Activated T-helper 17 cell treated with anti-CD3 and anti-CD28 coated beads, Interleukin-2, amount 50 U/mL, for 72 hours (primary cell): ENCODE measurements at regions not wholly inside any gene's neighbourhood (a gene's known extent, or its start where the extent isn't known, plus 50 kb on each side); places are given as distances from the start of the nearest gene placed in this dataset.

Experiments used
- ATAC-seq: fragments of 150-1000 bp; cut with Tn5 transposase; replicated peaks from 2 replicates; pipeline ENCODE4 v1.10.0; 2021; ENCODE audit warnings: mild to moderate bottlenecking, moderate library complexity
- H3K27ac Mint-ChIP-seq: one replicate; pipeline ENCODE4 v1.8.0; 2022; ENCODE audit warnings: mixed read lengths
- H3K27me3 Mint-ChIP-seq: one replicate; pipeline ENCODE4 v1.8.0; 2022; ENCODE audit warnings: mixed read lengths
- H3K36me3 Mint-ChIP-seq: one replicate; pipeline ENCODE4 v1.8.0; 2022; ENCODE audit warnings: low read depth, mild to moderate bottlenecking, mixed read lengths
- H3K4me1 Mint-ChIP-seq: one replicate; pipeline ENCODE4 v1.8.0; 2022; ENCODE audit warnings: mixed read lengths
- H3K4me3 Mint-ChIP-seq: one replicate; pipeline ENCODE4 v1.8.0; 2022; ENCODE audit warnings: mild to moderate bottlenecking, mixed read lengths
- H3K9me3 Mint-ChIP-seq: one replicate; pipeline ENCODE4 v1.8.0; 2022; ENCODE audit warnings: mixed read lengths

GRCh38 chr1:185498207-185498606 lies 181.2 kb upstream of the IVNS1ABP start:
- no peaks in the 10 kb centered on the region for H3K27me3 Mint-ChIP-seq
- H3K36me3 Mint-ChIP-seq: no peaks in the 10 kb centered on the region
- no peak for ATAC-seq
- no peak overlapping the region for H3K4me3 Mint-ChIP-seq
- H3K27ac Mint-ChIP-seq: no peak overlapping the region
- H3K9me3 Mint-ChIP-seq: no peaks in the 10 kb centered on the region
- H3K4me1 Mint-ChIP-seq: peaks cover 16% of the 10 kb centered on the region

GRCh38 chr1:185497177-185497576 lies 180.1 kb upstream of the IVNS1ABP start:
- H3K4me3 Mint-ChIP-seq: no peak overlapping the region
- H3K9me3 Mint-ChIP-seq: no peaks in the 10 kb centered on the region
- ATAC-seq: no peak
- no peaks in the 10 kb centered on the region for H3K36me3 Mint-ChIP-seq
- peaks cover 16% of the 10 kb centered on the region for H3K4me1 Mint-ChIP-seq
- H3K27ac Mint-ChIP-seq: no peak overlapping the region
- H3K27me3 Mint-ChIP-seq: no peaks in the 10 kb centered on the region

- H3K9me3 Mint-ChIP-seq: no peaks in the 10 kb centered on the region
- H3K4me3 Mint-ChIP-seq: no peak overlapping the region
- H3K4me1 Mint-ChIP-seq: peaks cover 16% of the 10 kb centered on the region
- H3K27ac Mint-ChIP-seq: no peak overlapping the region
- no peaks in the 10 kb centered on the region for H3K27me3 Mint-ChIP-seq
- H3K36me3 Mint-ChIP-seq: no peaks in the 10 kb centered on the region
- peak; percentile 49 for ATAC-seq
Observed at GRCh38 chr1:185495898-185496297, 178.9 kb upstream of the IVNS1ABP start.

GRCh38 chr1:185495007-185495406 lies 178.0 kb upstream of the IVNS1ABP start:
- Mint-ChIP-seq H3K36me3 (no peaks in the 10 kb centered on the region), H3K9me3 (no peaks in the 10 kb centered on the region), H3K27ac (no peak overlapping the region), H3K4me1 (peaks cover 15% of the 10 kb centered on the region), H3K4me3 (no peak overlapping the region), H3K27me3 (no peaks in the 10 kb centered on the region)
- no peak for ATAC-seq

- H3K27ac Mint-ChIP-seq: no peak overlapping the region
- no peaks in the 10 kb centered on the region for H3K36me3 Mint-ChIP-seq
- no peaks in the 10 kb centered on the region for H3K9me3 Mint-ChIP-seq
- ATAC-seq: no peak
- H3K4me3 Mint-ChIP-seq: no peak overlapping the region
- no peaks in the 10 kb centered on the region for H3K27me3 Mint-ChIP-seq
- peaks cover 7% of the 10 kb centered on the region for H3K4me1 Mint-ChIP-seq
Observed at GRCh38 chr1:185492089-185492825, 175.2 kb upstream of the IVNS1ABP start.

- H3K9me3 Mint-ChIP-seq: no peaks in the 10 kb centered on the region
- H3K4me1 Mint-ChIP-seq: peaks cover 7% of the 10 kb centered on the region
- H3K36me3 Mint-ChIP-seq: no peaks in the 10 kb centered on the region
- no peak for ATAC-seq
- H3K4me3 Mint-ChIP-seq: no peak overlapping the region
- H3K27ac Mint-ChIP-seq: no peak overlapping the region
- H3K27me3 Mint-ChIP-seq: no peaks in the 10 kb centered on the region
Observed at GRCh38 chr1:185491604-185492003, 174.6 kb upstream of the IVNS1ABP start.

- no peaks in the 10 kb centered on the region for H3K9me3 Mint-ChIP-seq
- ATAC-seq: no peak
- H3K36me3 Mint-ChIP-seq: no peaks in the 10 kb centered on the region
Observed at GRCh38 chr1:185490924-185491323, 173.9 kb upstream of the IVNS1ABP start.

GRCh38 chr1:185489406-185489805 lies 172.4 kb upstream of the IVNS1ABP start:
- H3K9me3 Mint-ChIP-seq: no peaks in the 10 kb centered on the region
- H3K4me1 Mint-ChIP-seq: no peaks in the 10 kb centered on the region
- no peaks in the 10 kb centered on the region for H3K36me3 Mint-ChIP-seq
- no peaks in the 10 kb centered on the region for H3K27me3 Mint-ChIP-seq
- ATAC-seq: no peak
- no peak overlapping the region for H3K27ac Mint-ChIP-seq
- no peak overlapping the region for H3K4me3 Mint-ChIP-seq

More at GRCh38 chr1:185490924-185491323, 173.9 kb upstream of the IVNS1ABP start:
- Mint-ChIP-seq H3K4me3 (no peak overlapping the region), H3K27ac (no peak overlapping the region), H3K27me3 (no peaks in the 10 kb centered on the region), H3K4me1 (peaks cover 5% of the 10 kb centered on the region)

- Mint-ChIP-seq H3K4me1 (no peaks in the 10 kb centered on the region), H3K27ac (peak overlapping the region; percentile 26), H3K27me3 (no peaks in the 10 kb centered on the region), H3K36me3 (no peaks in the 10 kb centered on the region), H3K4me3 (no peak overlapping the region), H3K9me3 (no peaks in the 10 kb centered on the region)
- ATAC-seq: no peak
Observed at GRCh38 chr1:185488808-185489207, 171.8 kb upstream of the IVNS1ABP start.

- Mint-ChIP-seq H3K27ac (no peak overlapping the region), H3K27me3 (no peaks in the 10 kb centered on the region), H3K4me3 (no peak overlapping the region), H3K9me3 (no peaks in the 10 kb centered on the region), H3K36me3 (no peaks in the 10 kb centered on the region), H3K4me1 (no peaks in the 10 kb centered on the region)
- ATAC-seq: no peak
Observed at GRCh38 chr1:185487936-185488335, 170.9 kb upstream of the IVNS1ABP start.

GRCh38 chr1:185487026-185487425 lies 170.0 kb upstream of the IVNS1ABP start:
- Mint-ChIP-seq H3K9me3 (no peaks in the 10 kb centered on the region), H3K27ac (no peak overlapping the region), H3K4me3 (no peak overlapping the region), H3K36me3 (no peaks in the 10 kb centered on the region), H3K4me1 (no peaks in the 10 kb centered on the region), H3K27me3 (no peaks in the 10 kb centered on the region)
- ATAC-seq: no peak

GRCh38 chr1:185486346-185486745 lies 169.3 kb upstream of the IVNS1ABP start:
- Mint-ChIP-seq H3K36me3 (no peaks in the 10 kb centered on the region), H3K4me1 (no peaks in the 10 kb centered on the region), H3K4me3 (no peak overlapping the region), H3K27ac (peak overlapping the region; percentile 32), H3K27me3 (no peaks in the 10 kb centered on the region), H3K9me3 (no peaks in the 10 kb centered on the region)
- ATAC-seq: no peak

- ATAC-seq: no peak
- no peak overlapping the region for H3K27ac Mint-ChIP-seq
- H3K27me3 Mint-ChIP-seq: no peaks in the 10 kb centered on the region
- no peak overlapping the region for H3K4me3 Mint-ChIP-seq
- H3K36me3 Mint-ChIP-seq: no peaks in the 10 kb centered on the region
- no peaks in the 10 kb centered on the region for H3K9me3 Mint-ChIP-seq
- no peaks in the 10 kb centered on the region for H3K4me1 Mint-ChIP-seq
Observed at GRCh38 chr1:185483664-185484450, 166.8 kb upstream of the IVNS1ABP start.

- H3K9me3 Mint-ChIP-seq: no peaks in the 10 kb centered on the region
- H3K4me3 Mint-ChIP-seq: no peak overlapping the region
- no peaks in the 10 kb centered on the region for H3K36me3 Mint-ChIP-seq
- no peaks in the 10 kb centered on the region for H3K27me3 Mint-ChIP-seq
- no peak overlapping the region for H3K27ac Mint-ChIP-seq
- ATAC-seq: no peak
- H3K4me1 Mint-ChIP-seq: no peaks in the 10 kb centered on the region
Observed at GRCh38 chr1:185483217-185483616, 166.2 kb upstream of the IVNS1ABP start.

- Mint-ChIP-seq H3K36me3 (no peaks in the 10 kb centered on the region), H3K4me1 (no peaks in the 10 kb centered on the region), H3K27ac (no peak overlapping the region), H3K9me3 (no peaks in the 10 kb centered on the region), H3K27me3 (no peaks in the 10 kb centered on the region), H3K4me3 (no peak overlapping the region)
- ATAC-seq: no peak
Observed at GRCh38 chr1:185480545-185480944, 163.5 kb upstream of the IVNS1ABP start.
